ENCODE measurements at regions not wholly inside any gene's neighbourhood (a gene's known extent, or its start where the extent isn't known, plus 50 kb on each side); places are given as distances from the start of the nearest gene placed in this dataset.

DNA sequence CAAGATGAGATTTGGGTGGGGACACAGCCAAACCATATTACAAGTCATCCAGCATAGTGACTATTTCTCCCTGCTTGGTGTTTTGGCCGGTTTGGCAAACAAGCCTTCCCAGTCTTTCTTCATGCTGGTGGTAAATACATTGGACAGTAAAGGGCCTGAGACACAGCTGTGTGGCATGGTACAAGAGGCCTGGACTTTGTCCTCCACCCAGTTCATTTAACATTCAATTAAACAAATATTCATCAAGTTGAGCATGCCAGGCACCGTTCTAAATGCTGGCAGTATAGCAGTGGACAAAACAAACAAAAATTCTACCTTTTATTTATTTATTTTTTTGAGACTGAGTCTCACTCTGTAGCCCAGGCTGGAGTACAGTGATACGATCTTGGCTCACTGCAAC lies 62.7 kb upstream of the SLC28A3 start:
- FAIRE-seq: no peak

DNA sequence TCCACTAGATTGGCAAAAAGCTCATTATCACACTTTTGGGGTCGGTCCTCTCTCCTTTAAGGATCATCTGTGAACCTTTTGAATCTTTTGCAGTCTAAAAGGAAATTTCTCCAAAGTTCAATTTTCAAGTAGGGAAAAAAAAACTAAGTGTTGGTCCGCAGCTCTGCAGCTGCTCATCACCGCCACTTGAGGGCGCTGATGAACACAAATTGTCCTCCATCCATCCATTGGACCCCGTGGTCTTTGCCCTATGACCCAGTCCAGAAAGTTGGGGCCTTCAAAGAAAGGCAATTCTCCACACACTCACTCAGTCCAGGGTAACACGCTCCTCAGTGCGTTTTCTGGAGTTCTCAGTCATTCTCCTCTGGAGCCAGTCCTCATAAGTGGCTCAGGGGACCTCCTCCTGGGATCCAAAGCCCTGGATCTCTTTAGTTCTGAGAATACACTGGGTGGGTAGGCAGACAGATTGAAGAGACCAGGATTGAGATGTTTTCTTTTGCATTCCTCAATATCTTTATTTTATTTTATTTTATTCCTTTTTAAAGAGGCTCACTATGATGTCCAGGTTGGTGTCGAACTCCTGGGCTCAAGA lies 63.6 kb upstream of the SLC28A3 start:
- H3K36me3 ChIP-seq (ENCODE audit: control insufficient read depth, insufficient read depth, low read length): no peaks in the 10 kb centered on the region
- TF ChIP-seq, protein P1, sequence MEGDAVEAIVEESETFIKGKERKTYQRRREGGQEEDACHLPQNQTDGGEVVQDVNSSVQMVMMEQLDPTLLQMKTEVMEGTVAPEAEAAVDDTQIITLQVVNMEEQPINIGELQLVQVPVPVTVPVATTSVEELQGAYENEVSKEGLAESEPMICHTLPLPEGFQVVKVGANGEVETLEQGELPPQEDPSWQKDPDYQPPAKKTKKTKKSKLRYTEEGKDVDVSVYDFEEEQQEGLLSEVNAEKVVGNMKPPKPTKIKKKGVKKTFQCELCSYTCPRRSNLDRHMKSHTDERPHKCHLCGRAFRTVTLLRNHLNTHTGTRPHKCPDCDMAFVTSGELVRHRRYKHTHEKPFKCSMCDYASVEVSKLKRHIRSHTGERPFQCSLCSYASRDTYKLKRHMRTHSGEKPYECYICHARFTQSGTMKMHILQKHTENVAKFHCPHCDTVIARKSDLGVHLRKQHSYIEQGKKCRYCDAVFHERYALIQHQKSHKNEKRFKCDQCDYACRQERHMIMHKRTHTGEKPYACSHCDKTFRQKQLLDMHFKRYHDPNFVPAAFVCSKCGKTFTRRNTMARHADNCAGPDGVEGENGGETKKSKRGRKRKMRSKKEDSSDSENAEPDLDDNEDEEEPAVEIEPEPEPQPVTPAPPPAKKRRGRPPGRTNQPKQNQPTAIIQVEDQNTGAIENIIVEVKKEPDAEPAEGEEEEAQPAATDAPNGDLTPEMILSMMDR (IDR thresholded peaks at IDR 0.05; ENCODE audit: insufficient read depth, low read length, severe bottlenecking): peak; percentile 76
- no peak overlapping the region for H3K4me3 ChIP-seq (ENCODE audit: low read depth, low read length)
- DNase-seq (ENCODE audit: low read depth) (peak; percentile 12), FAIRE-seq (no peak)
- H3K27me3 ChIP-seq (ENCODE audit: control insufficient read depth, insufficient read depth, low read length): no peaks in the 10 kb centered on the region

More for the DNA sequence above, 62.7 kb upstream of the SLC28A3 start:
- TF ChIP-seq, protein P1 (IDR thresholded peaks at IDR 0.05; ENCODE audit: insufficient read depth, low read length, severe bottlenecking): no peak
- Histone ChIP-seq H3K36me3 (ENCODE audit: control insufficient read depth, insufficient read depth, low read length) (no peaks in the 10 kb centered on the region), H3K27me3 (ENCODE audit: control insufficient read depth, insufficient read depth, low read length) (no peaks in the 10 kb centered on the region), H3K4me3 (ENCODE audit: low read depth, low read length) (no peak overlapping the region)
- no peak for DNase-seq (ENCODE audit: low read depth)

DNA sequence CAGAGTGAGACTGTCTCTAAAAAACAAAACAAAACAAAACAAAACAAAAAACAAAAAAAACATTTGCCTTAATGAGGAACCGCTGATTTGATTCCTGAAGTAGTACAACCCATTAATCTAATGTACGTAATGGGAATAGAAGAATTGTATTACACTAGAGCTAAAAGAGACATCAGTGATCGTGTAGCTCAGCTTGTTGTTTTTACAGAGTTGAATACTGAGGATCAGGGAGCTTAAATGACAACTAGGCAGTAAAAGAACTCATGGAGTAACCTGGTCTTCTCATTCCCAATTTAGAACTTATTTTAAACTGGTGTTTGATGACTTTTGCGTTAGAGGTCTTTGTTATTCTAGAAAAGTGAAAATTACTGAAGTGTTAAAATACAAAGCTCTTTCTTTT lies 65.1 kb upstream of the SLC28A3 start:
- Histone ChIP-seq H3K4me3 (ENCODE audit: low read depth, low read length) (no peak overlapping the region), H3K36me3 (ENCODE audit: control insufficient read depth, insufficient read depth, low read length) (no peaks in the 10 kb centered on the region), H3K27me3 (ENCODE audit: control insufficient read depth, insufficient read depth, low read length) (no peaks in the 10 kb centered on the region)
- FAIRE-seq (no peak), DNase-seq (ENCODE audit: low read depth) (no peak)
- TF ChIP-seq, protein P1 (IDR thresholded peaks at IDR 0.05; ENCODE audit: insufficient read depth, low read length, severe bottlenecking): no peak

DNA sequence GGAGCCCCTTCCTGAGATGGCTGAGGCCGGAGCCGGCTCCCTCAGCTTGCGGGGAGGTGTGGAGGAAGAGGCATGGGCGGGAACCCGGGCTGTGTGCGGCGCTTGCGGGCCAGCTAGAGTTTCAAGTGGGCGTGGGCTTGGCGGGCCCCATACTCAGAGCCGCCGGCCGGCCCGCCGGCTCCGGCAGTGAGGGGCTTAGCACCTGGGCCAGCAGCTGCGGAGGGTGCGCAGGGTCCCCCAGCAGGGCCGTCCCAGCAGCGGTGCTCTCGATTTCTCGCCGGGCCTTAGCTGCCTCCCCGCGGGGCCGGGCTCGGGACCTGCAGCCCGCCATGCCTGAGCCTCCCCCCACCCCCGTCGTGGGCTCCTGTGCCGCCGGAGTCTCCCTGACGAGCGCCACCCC lies 67.9 kb upstream of the SLC28A3 start:
- no peaks in the 10 kb centered on the region for H3K27me3 ChIP-seq (ENCODE audit: control insufficient read depth, insufficient read depth, low read length)
- DNase-seq (ENCODE audit: low read depth) (no peak), FAIRE-seq (no peak)
- no peak overlapping the region for H3K4me3 ChIP-seq (ENCODE audit: low read depth, low read length)
- H3K36me3 ChIP-seq (ENCODE audit: control insufficient read depth, insufficient read depth, low read length): no peaks in the 10 kb centered on the region
- TF ChIP-seq, protein P1 (IDR thresholded peaks at IDR 0.05; ENCODE audit: insufficient read depth, low read length, severe bottlenecking): no peak

DNA sequence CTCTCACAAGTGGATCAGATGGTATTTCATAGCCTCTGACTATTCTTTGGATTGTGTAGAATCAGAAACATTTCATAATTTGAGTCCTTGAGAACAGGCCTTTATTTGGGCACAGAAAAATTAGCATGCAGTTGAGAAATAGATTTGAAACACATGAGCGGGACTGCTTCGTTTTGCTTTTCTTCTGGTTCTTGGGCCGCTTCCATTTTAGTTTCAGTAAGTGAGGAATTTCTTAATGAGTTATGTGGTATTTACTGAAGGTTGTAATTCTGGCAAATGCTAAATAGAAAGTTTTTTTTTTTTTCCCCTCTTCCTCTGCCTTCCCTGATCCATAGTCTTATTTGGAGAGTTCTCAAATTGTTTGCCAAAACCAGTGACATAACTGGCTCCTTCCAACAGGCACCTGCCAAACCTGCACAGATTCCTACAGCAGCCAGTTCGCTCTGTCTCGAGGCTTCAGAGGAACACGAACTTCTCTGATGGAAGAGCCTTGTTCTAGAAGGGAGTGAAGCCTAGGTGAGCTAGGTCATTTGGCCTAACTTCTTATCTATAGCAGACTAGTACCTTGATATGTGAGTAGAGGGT lies 71.2 kb upstream of the SLC28A3 start:
- Histone ChIP-seq H3K36me3 (ENCODE audit: control insufficient read depth, insufficient read depth, low read length) (no peaks in the 10 kb centered on the region), H3K27me3 (ENCODE audit: control insufficient read depth, insufficient read depth, low read length) (no peaks in the 10 kb centered on the region), H3K4me3 (ENCODE audit: low read depth, low read length) (no peak overlapping the region)
- DNase-seq (ENCODE audit: low read depth): no peak
- FAIRE-seq: no peak
- TF ChIP-seq, protein P1 (IDR thresholded peaks at IDR 0.05; ENCODE audit: insufficient read depth, low read length, severe bottlenecking): no peak

DNA sequence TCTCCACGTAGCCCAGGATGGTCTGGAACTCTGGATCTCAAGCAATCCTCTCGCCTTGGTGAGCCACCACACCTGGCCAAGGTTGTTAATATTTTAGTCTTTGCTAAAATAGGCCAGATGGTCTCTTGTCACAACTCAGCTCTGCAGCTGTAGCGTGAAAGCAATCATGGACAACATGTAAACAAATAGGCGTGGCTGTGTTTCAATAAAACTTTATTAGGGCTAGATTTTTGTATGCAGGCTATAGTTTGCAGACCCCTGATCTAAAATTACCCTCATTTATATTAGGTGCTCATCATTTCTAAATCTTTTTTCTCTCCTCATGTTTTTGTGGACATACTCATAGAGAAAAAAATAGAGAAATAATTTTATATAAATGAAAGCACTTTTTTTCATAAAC lies 72.1 kb upstream of the SLC28A3 start:
- FAIRE-seq: no peak
- DNase-seq (ENCODE audit: low read depth): no peak
- TF ChIP-seq, protein P1 (IDR thresholded peaks at IDR 0.05; ENCODE audit: insufficient read depth, low read length, severe bottlenecking): no peak
- Histone ChIP-seq H3K27me3 (ENCODE audit: control insufficient read depth, insufficient read depth, low read length) (no peaks in the 10 kb centered on the region), H3K36me3 (ENCODE audit: control insufficient read depth, insufficient read depth, low read length) (no peaks in the 10 kb centered on the region), H3K4me3 (ENCODE audit: low read depth, low read length) (no peak overlapping the region)

All from bronchial epithelial cell (primary cell).